Urothelium cell line (cell line): ENCODE measurements at regions not wholly inside any gene's neighbourhood (a gene's known extent, or its start where the extent isn't known, plus 50 kb on each side); places are given as distances from the start of the nearest gene placed in this dataset.
A peak's percentile ranks its signal among the peaks of the same experiment; 100 is the strongest.

Experiments used
- DNase-seq: peaks from one replicate; pipeline ENCODE4 v3.0.0; 2011; ENCODE audit warnings: low spot score, mixed read lengths
- FAIRE-seq: peaks from 2 replicates; lab custom pipeline; 2011; peaks lifted over from hg19 to GRCh38; lab: Jason Lieb, UNC

DNA sequence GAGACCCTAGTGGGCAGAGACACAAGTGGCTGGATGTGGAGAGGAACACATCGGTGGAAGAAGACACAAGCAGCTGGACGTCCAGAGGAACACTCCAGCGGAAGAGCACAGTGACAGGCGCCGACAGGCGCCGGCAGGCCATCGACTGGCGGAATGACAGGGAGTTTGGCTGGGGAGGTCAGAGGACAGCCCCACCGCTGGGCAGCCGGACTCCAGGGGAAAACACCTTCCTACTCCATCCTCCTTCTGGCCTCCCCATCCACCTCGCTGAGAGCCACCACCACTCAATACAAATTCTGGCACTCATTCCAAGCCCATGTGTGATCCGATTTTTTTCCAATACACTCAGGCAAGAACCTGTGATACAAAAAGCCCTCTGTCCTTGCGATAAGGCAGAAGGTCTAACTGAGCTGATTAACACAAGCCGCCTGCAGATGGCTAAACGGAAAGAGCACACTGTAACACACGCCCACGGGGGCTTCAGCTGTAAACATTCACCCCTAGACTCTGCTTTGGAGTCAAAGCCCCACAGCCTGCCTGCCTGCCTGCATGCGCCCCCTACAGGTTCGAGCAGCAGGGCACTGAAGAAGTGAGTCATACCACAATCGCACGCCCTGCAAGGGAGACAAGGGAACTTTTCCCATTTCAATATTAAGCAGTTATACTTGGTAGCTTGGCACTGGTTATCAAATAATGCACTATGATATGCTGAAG lies 50.2 kb upstream of the LRP1B start:
- DNase-seq (no peak), FAIRE-seq (peak; percentile 44)
